DLD1 (cell line): ENCODE measurements at regions not wholly inside any gene's neighbourhood (a gene's known extent, or its start where the extent isn't known, plus 50 kb on each side); places are given as distances from the start of the nearest gene placed in this dataset.
"Not testable (repeated sequence)": the region's sequence is repeated elsewhere in the genome, so short reads cannot be mapped to it uniquely, and the experiment has no call there.

Experiments used
- in situ Hi-C: cut with HindIII; loops from 2 replicates; pipeline ENCODE4 v1.10.0; 2017; ENCODE audit warnings: low sequenced_read_pairs

DNA sequence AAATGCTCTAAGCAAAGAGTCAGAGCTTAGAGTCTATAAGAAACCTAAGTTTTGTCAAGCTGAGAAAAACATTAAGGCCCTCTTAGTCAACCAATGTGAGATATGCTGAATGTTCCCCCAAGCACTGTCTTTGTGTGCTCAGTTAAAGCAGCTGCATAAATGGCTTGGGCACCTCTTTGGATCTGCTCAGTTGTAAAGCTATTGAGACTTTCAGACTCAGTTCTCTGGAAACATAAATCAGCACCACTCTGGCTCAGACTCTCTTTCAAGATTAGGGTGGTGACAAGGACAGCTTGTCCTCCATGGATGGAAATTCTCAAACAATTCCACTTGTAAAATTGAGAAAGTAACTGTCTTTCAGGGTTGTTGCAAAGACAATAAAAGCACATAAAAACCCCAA lies 807.9 kb downstream of the PRELID2 start:
- in situ Hi-C loops = no loop called here

DNA sequence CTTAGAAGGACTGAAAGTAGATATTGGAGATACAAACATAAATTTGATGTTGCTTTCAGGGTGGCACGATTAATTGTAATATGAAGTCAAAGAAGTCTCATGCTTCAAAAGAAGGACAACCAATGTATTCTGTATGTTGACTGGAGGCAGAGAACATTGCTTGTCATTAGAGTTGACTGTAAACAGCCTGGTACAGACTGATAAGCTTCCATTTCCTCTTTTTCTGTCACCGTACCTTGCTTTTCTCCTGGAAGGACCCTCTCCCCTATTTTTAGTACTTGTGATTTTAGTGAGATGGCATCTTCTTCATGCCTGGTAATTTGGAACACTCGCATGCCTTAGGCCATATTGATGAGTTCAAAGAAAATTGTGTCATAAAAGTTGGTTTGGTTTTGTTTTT lies 809.4 kb downstream of the PRELID2 start:
- in situ Hi-C loops = no loop called here

GRCh38 chr5:145015146-145015545 lies 820.0 kb downstream of the PRELID2 start:
- in situ Hi-C loops = no loop called here

GRCh38 chr5:145014109-145014508 lies 821.0 kb downstream of the PRELID2 start:
- in situ Hi-C loops = no loop called here

GRCh38 chr5:145010834-145011233 lies 824.3 kb downstream of the PRELID2 start:
- in situ Hi-C loops = no loop called here

DNA sequence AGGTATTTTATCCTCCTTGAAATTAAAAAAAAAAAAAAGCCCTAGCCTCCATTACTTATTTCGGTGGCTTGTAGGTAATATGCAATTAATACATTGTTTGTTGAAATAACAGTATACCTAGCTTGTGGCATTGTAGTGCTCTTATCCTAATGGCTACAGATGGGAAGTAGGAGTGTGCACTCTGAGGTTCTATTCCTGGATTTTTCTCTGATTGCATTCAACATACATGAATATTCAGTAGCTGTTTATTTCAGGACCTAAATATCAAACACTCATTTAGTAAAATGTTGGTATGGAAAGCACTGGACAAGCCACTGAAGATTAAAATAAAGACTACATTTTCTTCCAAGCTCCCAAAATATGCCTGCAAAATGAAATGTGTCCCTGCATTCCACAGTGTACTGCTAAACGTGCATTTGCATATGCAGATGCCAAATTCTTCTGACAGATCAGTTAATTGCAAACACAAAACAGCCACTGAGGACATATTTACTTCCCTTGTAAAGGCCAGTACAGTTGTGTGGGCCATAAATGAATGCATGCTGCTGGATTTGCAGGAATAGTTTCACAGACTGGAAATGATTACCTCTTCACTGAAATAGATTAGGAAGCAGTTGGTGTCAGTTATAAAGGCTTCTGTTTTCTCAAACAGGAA lies 826.1 kb downstream of the PRELID2 start:
- in situ Hi-C loops = no loop called here

GRCh38 chr5:144994356-144994755 lies 823.7 kb downstream of the KCTD16 start:
- in situ Hi-C loops = not testable (repeated sequence)

DNA sequence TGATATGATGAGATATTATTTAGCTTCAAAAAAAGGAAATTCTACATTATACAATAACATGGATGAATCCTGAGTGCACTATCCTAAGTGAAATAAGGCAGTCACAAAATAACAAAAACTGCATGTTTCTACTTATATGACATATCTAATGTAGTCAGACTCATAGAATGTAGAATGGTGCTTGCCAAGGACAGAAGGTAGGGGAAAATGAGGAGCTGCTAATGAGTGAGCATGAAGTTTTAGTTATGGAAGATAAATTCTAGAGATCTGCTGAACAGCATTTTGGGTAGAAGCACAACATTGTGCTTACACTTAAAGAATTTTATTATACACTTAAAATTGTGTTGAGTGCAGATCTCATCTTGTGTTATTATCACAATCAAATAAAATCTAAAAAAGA lies 812.4 kb downstream of the KCTD16 start:
- in situ Hi-C loops = no loop called here

GRCh38 chr5:144979516-144980264 lies 809.0 kb downstream of the KCTD16 start:
- in situ Hi-C loops = no loop called here

DNA sequence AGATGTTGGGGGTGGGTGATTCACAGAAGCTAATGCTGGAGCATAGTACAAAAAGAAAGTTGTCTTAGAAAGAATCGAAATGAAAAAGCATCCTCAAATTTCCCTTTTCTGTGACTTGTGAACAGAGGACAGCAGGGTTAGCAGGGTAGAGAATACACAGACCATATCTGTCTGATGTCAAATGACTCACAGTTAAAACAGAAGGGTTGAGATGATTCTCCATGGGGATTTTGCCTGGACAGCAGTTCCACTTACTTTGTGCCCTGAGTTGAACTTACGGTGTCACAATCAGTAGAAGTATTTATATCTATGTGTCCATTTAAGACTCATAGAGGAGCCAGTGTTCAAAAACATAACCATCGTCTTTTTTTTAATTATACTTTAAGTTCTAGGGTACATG lies 801.6 kb downstream of the KCTD16 start:
- in situ Hi-C loops = no loop called here

DNA sequence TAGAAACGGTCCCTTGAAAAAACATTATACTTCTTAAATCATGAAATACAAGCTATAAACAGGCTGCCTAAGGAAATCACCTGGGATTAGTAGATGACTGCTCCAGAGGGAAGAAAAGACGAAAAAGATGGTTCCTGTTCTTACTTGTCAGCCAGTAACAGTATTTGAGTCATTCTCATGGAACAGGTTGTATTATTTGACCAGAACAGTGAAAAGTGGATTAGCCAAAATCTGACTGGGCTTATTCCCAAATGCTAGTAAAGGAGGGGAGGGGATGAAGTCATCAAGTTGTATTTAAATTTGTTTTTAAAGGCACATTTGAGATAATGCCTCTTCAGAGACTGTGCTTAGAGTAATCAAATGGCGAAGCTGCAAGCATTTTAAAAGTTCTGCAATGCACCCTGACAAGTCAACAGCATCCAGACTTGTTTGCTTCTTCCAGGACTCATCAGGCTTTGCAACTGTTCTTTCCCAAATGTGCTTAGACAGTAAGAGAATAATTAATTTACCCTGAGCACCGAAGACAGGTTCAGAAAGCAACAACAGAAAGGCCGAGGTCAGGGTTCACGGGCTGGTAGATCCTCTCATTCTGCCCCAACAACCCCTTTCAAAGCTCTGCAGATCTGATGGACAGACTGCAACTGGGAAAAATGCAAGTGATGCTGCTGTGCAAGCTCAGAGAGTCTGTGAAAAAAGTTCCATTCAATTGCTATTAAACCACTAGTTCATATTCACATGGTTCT lies 800.6 kb downstream of the KCTD16 start:
- in situ Hi-C loops = no loop called here

DNA sequence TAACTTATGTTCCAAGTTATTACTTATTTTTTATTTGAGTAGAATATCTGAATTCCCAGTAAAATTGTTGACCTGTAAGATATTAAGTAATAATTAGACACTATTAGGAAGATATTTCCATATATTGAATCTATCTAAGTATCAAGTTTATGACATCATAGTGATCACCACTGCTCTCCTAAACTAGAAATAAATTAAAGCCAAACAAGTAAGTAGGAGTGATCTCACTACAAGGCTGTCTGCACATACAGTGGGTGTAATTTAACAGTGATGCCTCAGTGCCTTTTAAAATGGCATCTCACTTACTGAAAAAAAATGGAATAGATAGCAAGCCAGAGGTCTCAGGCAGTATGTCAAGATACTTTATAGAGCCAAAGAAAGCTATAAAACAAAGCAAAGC lies 789.6 kb downstream of the KCTD16 start:
- in situ Hi-C loops = no loop called here

DNA sequence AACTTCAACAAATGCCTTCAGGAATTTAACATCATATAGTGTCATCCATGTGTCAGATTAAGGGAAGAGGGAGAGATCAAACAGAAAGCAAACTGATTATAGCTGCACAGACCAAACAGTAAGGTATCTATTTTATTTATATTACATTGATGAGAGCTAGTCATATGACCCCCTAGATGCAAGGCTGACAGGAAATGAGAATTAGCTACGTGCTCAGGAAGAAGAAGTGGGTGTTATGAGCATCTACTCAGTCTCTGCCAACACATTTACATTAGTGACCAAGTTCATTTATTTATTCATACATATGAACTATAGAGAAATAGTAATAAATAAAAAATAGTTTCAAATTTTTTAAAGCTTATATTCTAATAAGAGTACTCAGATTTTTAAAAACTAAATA lies 787.3 kb downstream of the KCTD16 start:
- in situ Hi-C loops = no loop called here

GRCh38 chr5:144950996-144951395 lies 780.3 kb downstream of the KCTD16 start:
- in situ Hi-C loops = no loop called here

DNA sequence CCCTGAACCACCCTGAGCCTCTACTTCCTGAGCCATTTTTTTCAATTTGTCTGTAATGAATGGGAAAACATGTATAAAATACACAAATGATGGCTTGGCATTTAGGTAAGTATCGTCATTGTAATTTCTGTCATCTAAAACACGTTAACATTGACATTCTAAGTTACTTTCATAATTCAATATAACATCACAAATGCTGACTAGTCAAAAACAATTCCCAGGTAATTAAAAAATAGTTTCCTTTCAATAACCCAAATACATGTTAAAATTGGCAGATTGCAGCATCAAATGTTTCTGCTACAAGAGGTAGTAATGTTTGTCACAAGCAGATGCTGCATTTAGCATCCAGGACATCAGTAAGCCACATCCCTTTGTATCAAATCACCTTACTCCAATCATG lies 776.4 kb downstream of the KCTD16 start:
- in situ Hi-C loops = loop anchor here (10.0 kb wide), 1 partner anchor 192 kb away; no protein-coding TSS in a partner anchor

DNA sequence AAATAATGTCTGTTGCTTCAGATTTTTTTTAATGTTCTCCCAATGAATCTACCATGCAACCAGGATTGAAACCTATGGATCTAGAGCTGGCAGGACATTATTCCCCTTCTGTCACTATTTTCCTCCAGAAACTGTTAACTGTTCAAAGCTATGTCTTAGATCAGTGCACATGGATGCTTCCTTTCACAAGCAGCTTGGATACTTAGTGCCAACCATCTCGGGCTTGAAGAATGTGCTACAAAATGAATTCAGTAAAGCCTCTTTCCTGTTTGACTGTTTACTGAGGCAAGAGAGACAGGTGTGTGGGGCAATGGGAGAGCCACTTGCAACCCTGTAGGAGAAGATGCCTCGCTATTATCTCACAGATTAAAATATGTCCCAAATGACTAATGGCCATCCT lies 774.8 kb downstream of the KCTD16 start:
- in situ Hi-C loops = loop anchor here (10.0 kb wide), 1 partner anchor 191 kb away; no protein-coding TSS in a partner anchor

GRCh38 chr5:144944936-144945335 lies 774.3 kb downstream of the KCTD16 start:
- in situ Hi-C loops = loop anchor here (10.0 kb wide), 1 partner anchor 190 kb away; no protein-coding TSS in a partner anchor

- in situ Hi-C loops = loop anchor here (10.0 kb wide), 1 partner anchor 186 kb away; no protein-coding TSS in a partner anchor
These were observed 770.3 kb downstream of the KCTD16 start for GRCh38 chr5:144941004-144941403.

GRCh38 chr5:144918371-144918770 lies 747.7 kb downstream of the KCTD16 start:
- in situ Hi-C loops = no loop called here

- in situ Hi-C loops = no loop called here
These were observed 744.8 kb downstream of the KCTD16 start for GRCh38 chr5:144915452-144915851.

DNA sequence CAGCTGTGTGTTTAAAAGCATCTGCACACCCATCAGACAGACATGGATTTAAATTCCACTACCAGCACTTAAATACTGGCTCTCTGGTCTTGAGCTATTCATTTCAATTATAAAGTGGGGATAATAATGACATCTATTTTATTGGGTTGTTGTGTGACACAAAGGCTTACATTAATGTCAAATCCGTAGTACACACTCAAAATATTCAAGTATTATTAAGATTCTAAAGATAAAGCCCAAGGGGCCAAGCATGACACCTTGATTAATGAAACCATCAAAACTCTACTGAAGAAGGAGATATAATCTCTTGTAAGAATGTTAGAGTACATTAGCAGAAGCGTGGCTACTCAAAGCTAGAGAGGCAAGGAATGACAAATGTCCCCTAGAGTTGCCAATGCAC lies 743.0 kb downstream of the KCTD16 start:
- in situ Hi-C loops = no loop called here

GRCh38 chr5:144896473-144896872 lies 725.8 kb downstream of the KCTD16 start:
- in situ Hi-C loops = no loop called here
